H1 (cell line): ENCODE measurements at regions not wholly inside any gene's neighbourhood (a gene's known extent, or its start where the extent isn't known, plus 50 kb on each side); places are given as distances from the start of the nearest gene placed in this dataset.

Source experiments
- CTCF ChIP-seq, 3 experiments: IDR thresholded peaks; 1 replicate in 2 of 3; 2 replicates in 1 of 3; pipeline versions ENCODE4 v1.5.1 to v1.6.1; 2011; ENCODE audit warnings: low read length in 3 of 3, mild to moderate bottlenecking in 3 of 3, inconsistent platforms in 2 of 3, low read depth in 1 of 3, moderate library complexity in 1 of 3; ENCODE audit not compliant: insufficient read depth in 1 of 3; ENCODE audit errors: control extremely low read depth in 1 of 3
- SP4 ChIP-seq: IDR thresholded peaks from 2 replicates; pipeline ENCODE4 v1.6.1; 2012; ENCODE audit warnings: low read length, inconsistent platforms

- TF ChIP-seq CTCF (IDR thresholded peaks at IDR 0.05; ENCODE audit: control extremely low read depth in 1 of 3, insufficient read depth in 1 of 3, low read depth in 1 of 3, low read length in 3 of 3) (no peak), SP4 (no peak)
These were observed 966.7 kb upstream of the NXPH2 start (continued) for GRCh38 chr2:139746901-139747300.
